Heart right ventricle (tissue), 16 donors: ENCODE measurements at regions not wholly inside any gene's neighbourhood (a gene's known extent, or its start where the extent isn't known, plus 50 kb on each side); places are given as distances from the start of the nearest gene placed in this dataset.

ENCODE experiments used
- ATAC-seq, 8 donors: fragments of 200-7000 bp; cut with Tn5 transposase; one replicate each; pipeline ENCODE4 v1.9.1; 2020; ENCODE audit warnings: mild to moderate bottlenecking in 8 of 8, moderate library complexity in 8 of 8, moderate number of reproducible peaks in 1 of 8
- DNase-seq, 2 donors: peaks; one replicate each; pipeline ENCODE4 v3.0.0-alpha.2; 2020
- H3K27ac ChIP-seq, 10 donors: fragments of 200-600 bp; sonication (generic) in 2 of 10; one replicate each; pipeline versions ENCODE4 v1.5.0 to v1.8.0; 2020 to 2022; ENCODE audit warnings: mild to moderate bottlenecking in 3 of 10
- H3K27me3 ChIP-seq, 7 donors: fragments of 200-600 bp; one replicate each; pipeline ENCODE4 v1.8.0; 2021 to 2022; ENCODE audit warnings: mild to moderate bottlenecking in 2 of 7
- H3K36me3 ChIP-seq, 9 donors: fragments of 200-600 bp; sonication (generic) in 1 of 9; one replicate each; pipeline versions ENCODE4 v1.5.0 to v1.8.0; 2020 to 2022; ENCODE audit warnings: mild to moderate bottlenecking in 2 of 9
- H3K4me1 ChIP-seq, 9 donors: fragments of 200-600 bp; sonication (generic) in 1 of 9; one replicate each; pipeline versions ENCODE4 v1.5.0 to v1.8.0; 2020 to 2022; ENCODE audit warnings: mild to moderate bottlenecking in 4 of 9
- H3K4me3 ChIP-seq, 10 donors: fragments of 200-600 bp; sonication (generic) in 2 of 10; one replicate each; pipeline versions ENCODE4 v1.5.0 to v1.8.0; 2020 to 2022; ENCODE audit warnings: mild to moderate bottlenecking in 7 of 10, moderate library complexity in 2 of 10
- H3K9me3 ChIP-seq, 11 donors: fragments of 200-600 bp in 10 of 11; sonication (generic) in 2 of 11; one replicate each; pipeline versions ENCODE4 v1.5.0 to v1.8.0; 2013 to 2022; ENCODE audit warnings: mild to moderate bottlenecking in 2 of 11, control low read depth in 1 of 11, moderate library complexity in 1 of 11
- CTCF ChIP-seq, 9 donors: fragments of 200-600 bp; sonication (generic) in 2 of 9; IDR thresholded peaks; one replicate each; pipeline versions ENCODE4 v1.5.0 to v1.8.0; 2021 to 2022; ENCODE audit warnings: antibody characterized with exemption in 9 of 9, mild to moderate bottlenecking in 5 of 9, moderate library complexity in 1 of 9
- WGBS, 2 donors: extraction: QIAGEN DNeasy Blood & Tissue Kit; methylation state at CpG; one replicate each; pipeline ENCODE4 v1.1.7; 2013; ENCODE audit warnings: inconsistent platforms in 1 of 2; 5-methylcytosine and 5-hydroxymethylcytosine counted together
- intact Hi-C, 10 donors: fragments of 100-400 bp; cut with DNase I; formaldehyde crosslinking; loops; one replicate each; pipeline versions ENCODE4 v1.11.1 to v1.14.2; 2022
- donor health status: Arrhythmogenic right ventricular cardiomyopathy.
- donor health status: ischemic (EF 13 %, LVEDD 7.1; RV severe dilation, severe dysfunction).
- donor health status: healthy with polysubstance abuse.
- donor health status: DM: no; HTN: yes; CAD: no.
- donor health status: DM: no; HTN: no; CAD: no.
- donor health status: ischemic (EF 25% LVEDD 6.9; RV normal size, moderate dysfunction).
- donor health status: ischemic (EF 25% LVEDD 5.7; RV mildly dilated, moderate dysfunction).
- donor health status: healthy.
- donor health status: DM: yes; HTN: yes; CAD: no.
- donor health status: Ischemic cardiomyopathy.
- donor health status: ischemic (EF 35%, LVEDD 5.7; RV mildly dilated, moderate dysfunction).
- donor health status: nonischemic (EF 11% LVEDD 7.7; RV severe dilation, severe dysfunction).
- donor health status: DM: yes; HTN: yes; CAD: no.
- donor health status: PGD.
- donor health status: ischemic (EF 29% LVEDD 5.4; RV normal size, mild dysfunction).
- donor health status: nonischemic (EF 23%, LVEDD 6.1; RV moderate dilation, normal function).

GRCh38 chr16:56063111-56063510 is 128.2 kb upstream of the GNAO1 start:
- ATAC-seq = no peak
- Histone ChIP-seq H3K4me1 (no peaks in the 10 kb centered on the region), H3K27ac (no peak overlapping the region), H3K4me3 (no peak overlapping the region), H3K36me3 (no peaks in the 10 kb centered on the region), H3K9me3 (no peaks in the 10 kb centered on the region), H3K27me3 (no peaks in the 10 kb centered on the region)
- DNase-seq = no peak
- intact Hi-C loops = no loop called here
- no peak for TF ChIP-seq CTCF (IDR thresholded peaks at IDR 0.05)

GRCh38 chr16:56057151-56057550 is 134.1 kb upstream of the GNAO1 start:
- WGBS, 2 donors = 80 to 95% methylated on average over 1 of the region's 1 CpG

GRCh38 chr16:56050916-56051315 is 140.4 kb upstream of the GNAO1 start:
- no peak overlapping the region for H3K4me3 ChIP-seq
- H3K9me3 ChIP-seq = no peaks in the 10 kb centered on the region
- WGBS, 2 donors = 94 to 95% methylated on average over 4 of the region's 4 CpGs
- no peak overlapping the region for H3K27ac ChIP-seq
- H3K4me1 ChIP-seq = peaks cover 0 to 19% (median 8%) of the 10 kb centered on the region in 9 donors
- no peak for TF ChIP-seq CTCF (IDR thresholded peaks at IDR 0.05)
- no peak for ATAC-seq
- H3K27me3 ChIP-seq = peaks cover 0 to 10% (median 0%) of the 10 kb centered on the region in 7 donors
- no peak for DNase-seq
- H3K36me3 ChIP-seq = no peaks in the 10 kb centered on the region
- intact Hi-C loops = no loop called here

More at GRCh38 chr16:56057151-56057550, 134.1 kb upstream of the GNAO1 start:
- Histone ChIP-seq H3K36me3 (no peaks in the 10 kb centered on the region), H3K9me3 (no peaks in the 10 kb centered on the region), H3K4me1 (no peaks in the 10 kb centered on the region), H3K27ac (no peak overlapping the region), H3K4me3 (no peak overlapping the region), H3K27me3 (peaks cover 0 to 2% (median 0%) of the 10 kb centered on the region in 7 donors)
- ATAC-seq = no peak
- intact Hi-C loops = no loop called here
- TF ChIP-seq CTCF (IDR thresholded peaks at IDR 0.05) = no peak
- no peak for DNase-seq

- no peak overlapping the region for H3K4me3 ChIP-seq
- ATAC-seq (no peak), DNase-seq (no peak)
- 72 to 73% methylated on average over 6 of the region's 6 CpGs for WGBS, 2 donors
- H3K36me3 ChIP-seq = no peaks in the 10 kb centered on the region
- H3K27ac ChIP-seq = no peak overlapping the region
- H3K9me3 ChIP-seq = no peaks in the 10 kb centered on the region
- intact Hi-C loops = loop anchor here in 6 of 10 donors (5.0 to 10.0 kb wide), 3 partner anchors 146 to 154 kb away; partner anchors contain the start of gene GNAO1 (in 4 of the 6)
- peaks cover 0 to 19% (median 8%) of the 10 kb centered on the region in 9 donors for H3K4me1 ChIP-seq
- peaks cover 0 to 10% (median 0%) of the 10 kb centered on the region in 7 donors for H3K27me3 ChIP-seq
- no peak for TF ChIP-seq CTCF (IDR thresholded peaks at IDR 0.05)
Observed at GRCh38 chr16:56048425-56049105, 142.7 kb upstream of the GNAO1 start.
